Activated B cell treated with CpG ODN at 0.5 μM for 24 hours (primary cell): ENCODE measurements at regions not wholly inside any gene's neighbourhood (a gene's known extent, or its start where the extent isn't known, plus 50 kb on each side); places are given as distances from the start of the nearest gene placed in this dataset.

ENCODE experiments used
- ATAC-seq: fragments of 200-7000 bp; cut with Tn5 transposase; one replicate; pipeline ENCODE4 v1.10.0; 2021; ENCODE audit warnings: low read depth, mild to moderate bottlenecking, moderate library complexity
- CTCF ChIA-PET: fragments of 350-600 bp; sonication (Branson Sonifier 250); formaldehyde crosslinking; loops from one replicate; lab custom pipeline; 2021; ENCODE audit warnings: antibody characterized with exemption; lab: Charles Lee
- POLR2A ChIA-PET: fragments of 350-600 bp; sonication (Branson Sonifier 250); formaldehyde crosslinking; loops from one replicate; lab custom pipeline; 2021; ENCODE audit warnings: antibody characterized with exemption; lab: Charles Lee
- DNase-seq: peaks from one replicate; pipeline ENCODE4 v3.0.0; 2022
- H3K27ac Mint-ChIP-seq: one replicate; pipeline ENCODE4 v1.8.0; 2020; ENCODE audit warnings: mixed read lengths
- H3K27me3 Mint-ChIP-seq: one replicate; pipeline ENCODE4 v1.8.0; 2021; ENCODE audit warnings: mixed read lengths
- H3K36me3 Mint-ChIP-seq: one replicate; pipeline ENCODE4 v1.8.0; 2021; ENCODE audit warnings: low read depth, mixed read lengths
- H3K4me1 Mint-ChIP-seq: one replicate; pipeline ENCODE4 v1.8.0; 2021; ENCODE audit warnings: mixed read lengths
- H3K4me3 Mint-ChIP-seq: one replicate; pipeline ENCODE4 v1.8.0; 2020; ENCODE audit warnings: mild to moderate bottlenecking, mixed read lengths
- H3K9me3 Mint-ChIP-seq: one replicate; pipeline ENCODE4 v1.8.0; 2020; ENCODE audit warnings: mixed read lengths
- CTCF ChIP-seq: fragments of 200-600 bp; IDR thresholded peaks from one replicate; pipeline ENCODE4 v1.8.0; 2022; ENCODE audit warnings: antibody characterized with exemption, mild to moderate bottlenecking
- intact Hi-C: fragments of 100-400 bp; cut with micrococcal nuclease; formaldehyde crosslinking; loops from one replicate; pipeline ENCODE4 v1.15.1; 2024

- TF ChIP-seq CTCF: no peak
- intact Hi-C loops: no loop called here
- CTCF ChIA-PET: no interaction called here
- H3K4me1 Mint-ChIP-seq: no peaks in the 10 kb centered on the region
- ATAC-seq: no peak
- H3K36me3 Mint-ChIP-seq: no peaks in the 10 kb centered on the region
- no peaks in the 10 kb centered on the region for H3K27me3 Mint-ChIP-seq
- DNase-seq: no peak
- H3K27ac Mint-ChIP-seq: no peak overlapping the region
- POLR2A ChIA-PET: no interaction called here
- H3K4me3 Mint-ChIP-seq: no peak overlapping the region
- peaks cover 17% of the 10 kb centered on the region for H3K9me3 Mint-ChIP-seq
Measured at GRCh38 chr5:23840083-23840482, 332.7 kb downstream of the PRDM9 start.

GRCh38 chr5:23864786-23865185 lies 357.4 kb downstream of the PRDM9 start:
- no peaks in the 10 kb centered on the region for H3K4me1 Mint-ChIP-seq
- POLR2A ChIA-PET: no interaction called here

GRCh38 chr5:23877847-23878246 lies 370.4 kb downstream of the PRDM9 start:
- no peak for DNase-seq
- CTCF ChIA-PET: no interaction called here
- Mint-ChIP-seq H3K4me3 (no peak overlapping the region), H3K9me3 (peaks cover 5% of the 10 kb centered on the region), H3K27ac (no peak overlapping the region), H3K4me1 (no peaks in the 10 kb centered on the region), H3K36me3 (no peaks in the 10 kb centered on the region), H3K27me3 (no peaks in the 10 kb centered on the region)
- intact Hi-C loops: no loop called here
- POLR2A ChIA-PET: no interaction called here
- TF ChIP-seq CTCF: no peak
- no peak for ATAC-seq

More at GRCh38 chr5:23864786-23865185, 357.4 kb downstream of the PRDM9 start:
- H3K9me3 Mint-ChIP-seq: peaks cover 2% of the 10 kb centered on the region
- H3K27me3 Mint-ChIP-seq: no peaks in the 10 kb centered on the region
- ATAC-seq: no peak
- CTCF ChIA-PET: no interaction called here
- no peak for TF ChIP-seq CTCF
- no peak overlapping the region for H3K4me3 Mint-ChIP-seq
- intact Hi-C loops: no loop called here
- no peak for DNase-seq
- H3K27ac Mint-ChIP-seq: no peak overlapping the region
- no peaks in the 10 kb centered on the region for H3K36me3 Mint-ChIP-seq

GRCh38 chr5:23884405-23885031 lies 377.1 kb downstream of the PRDM9 start:
- Mint-ChIP-seq H3K4me1 (no peaks in the 10 kb centered on the region), H3K9me3 (peaks cover 7% of the 10 kb centered on the region), H3K27ac (no peak overlapping the region), H3K4me3 (no peak overlapping the region), H3K27me3 (no peaks in the 10 kb centered on the region), H3K36me3 (no peaks in the 10 kb centered on the region)
- TF ChIP-seq CTCF: no peak
- no peak for DNase-seq
- CTCF ChIA-PET: no interaction called here
- POLR2A ChIA-PET: no interaction called here
- intact Hi-C loops: no loop called here
- no peak for ATAC-seq

GRCh38 chr5:23893561-23893960 lies 386.2 kb downstream of the PRDM9 start:
- POLR2A ChIA-PET: no interaction called here
- DNase-seq: no peak
- intact Hi-C loops: no loop called here
- Mint-ChIP-seq H3K27me3 (no peaks in the 10 kb centered on the region), H3K27ac (no peak overlapping the region), H3K9me3 (peaks cover 6% of the 10 kb centered on the region), H3K4me1 (no peaks in the 10 kb centered on the region), H3K4me3 (no peak overlapping the region), H3K36me3 (no peaks in the 10 kb centered on the region)
- CTCF ChIA-PET: no interaction called here
- no peak for TF ChIP-seq CTCF
- ATAC-seq: no peak
